ENCODE measurements at regions not wholly inside any gene's neighbourhood (a gene's known extent, or its start where the extent isn't known, plus 50 kb on each side); places are given as distances from the start of the nearest gene placed in this dataset.
"Not testable (repeated sequence)": the region's sequence is repeated elsewhere in the genome, so short reads cannot be mapped to it uniquely, and the experiment has no call there.

DNA sequence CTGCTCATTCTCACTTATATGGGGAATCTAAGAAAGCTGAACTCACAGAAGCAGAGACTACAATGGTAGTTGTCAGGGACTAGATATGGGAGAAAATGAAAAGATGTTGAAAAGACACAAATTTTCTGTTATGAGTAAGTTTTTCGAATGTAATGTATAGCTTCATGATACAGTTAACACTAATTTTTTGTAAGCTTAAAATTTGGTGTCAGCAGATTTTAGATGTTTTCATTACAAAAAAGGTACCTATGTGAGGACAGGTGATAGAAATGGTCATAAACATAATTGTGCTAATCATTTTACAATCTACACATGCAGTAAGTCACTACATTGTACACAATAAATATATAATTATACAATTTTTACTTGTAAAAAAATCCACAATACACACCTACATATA, 286.6 kb downstream of the ZNF33B start:
- no peak for DNase-seq

- not testable (repeated sequence) for DNase-seq
These were observed 301.6 kb downstream of the ZNF33B start for GRCh38 chr10:42336593-42337337.

GRCh38 chr10:42335653-42336296, 302.6 kb downstream of the ZNF33B start:
- DNase-seq = not testable (repeated sequence)

DNA sequence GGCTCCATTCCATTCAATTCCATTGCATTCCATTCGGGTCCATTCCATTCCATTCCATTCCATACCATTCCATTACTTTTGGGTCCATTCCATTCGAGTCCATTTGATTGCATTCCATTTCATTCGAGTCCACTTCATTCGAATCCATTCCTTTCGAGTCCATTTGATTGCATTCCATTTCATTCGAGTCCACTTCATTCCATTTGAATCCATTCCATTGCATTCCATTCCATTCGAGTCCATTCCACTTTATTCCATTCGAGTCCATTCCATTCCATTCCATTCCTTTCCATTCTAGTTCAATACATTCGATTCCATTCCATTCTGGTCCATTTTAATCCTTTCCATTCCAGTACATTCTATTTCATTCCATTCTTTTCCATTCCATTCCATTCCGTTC, 334.0 kb downstream of the ZNF33B start:
- DNase-seq = no peak

GRCh38 chr10:42281896-42282295, 356.5 kb downstream of the ZNF33B start:
- DNase-seq = not testable (repeated sequence)

DNA sequence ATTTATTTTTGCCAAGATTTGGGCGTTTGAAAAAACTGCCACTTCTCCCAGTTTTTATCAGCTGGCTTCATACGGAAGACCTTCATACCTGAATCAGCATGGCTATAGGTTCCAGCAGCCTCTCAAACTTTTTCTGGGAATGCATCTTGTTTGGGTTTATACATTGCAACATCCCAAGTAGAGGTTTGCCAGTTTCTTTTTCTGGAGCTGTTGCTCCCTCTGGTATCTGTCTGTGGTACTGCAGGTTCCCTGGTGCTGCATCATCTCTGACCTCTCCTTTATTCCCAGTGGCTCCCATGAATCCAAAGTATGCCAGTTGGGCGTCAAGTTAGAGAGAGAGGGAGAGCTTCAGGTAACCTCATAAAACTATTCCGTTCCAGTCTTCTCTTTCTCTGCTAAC, 368.6 kb downstream of the ZNF33B start:
- DNase-seq = not testable (repeated sequence)

DNA sequence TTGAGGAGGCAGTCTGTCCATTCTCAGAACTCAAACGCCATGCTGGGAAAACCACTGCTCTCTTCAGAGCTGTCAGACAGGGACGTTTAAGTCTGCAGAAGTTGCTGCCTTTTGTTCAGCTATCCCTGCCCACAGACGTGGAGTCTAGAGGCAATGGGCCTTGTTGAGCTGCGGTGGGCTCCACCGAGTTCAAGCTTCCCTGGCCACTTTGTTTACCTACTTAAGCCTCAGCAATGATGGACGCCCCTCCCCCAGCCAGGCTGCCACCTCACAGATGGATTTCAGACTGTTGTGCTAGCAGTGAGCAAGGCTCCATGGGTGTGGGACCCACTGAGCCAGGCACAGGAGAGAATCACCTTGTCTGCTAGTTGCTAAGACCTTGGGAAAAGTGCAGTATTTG, 375.1 kb downstream of the ZNF33B start:
- not testable (repeated sequence) for DNase-seq

DNA sequence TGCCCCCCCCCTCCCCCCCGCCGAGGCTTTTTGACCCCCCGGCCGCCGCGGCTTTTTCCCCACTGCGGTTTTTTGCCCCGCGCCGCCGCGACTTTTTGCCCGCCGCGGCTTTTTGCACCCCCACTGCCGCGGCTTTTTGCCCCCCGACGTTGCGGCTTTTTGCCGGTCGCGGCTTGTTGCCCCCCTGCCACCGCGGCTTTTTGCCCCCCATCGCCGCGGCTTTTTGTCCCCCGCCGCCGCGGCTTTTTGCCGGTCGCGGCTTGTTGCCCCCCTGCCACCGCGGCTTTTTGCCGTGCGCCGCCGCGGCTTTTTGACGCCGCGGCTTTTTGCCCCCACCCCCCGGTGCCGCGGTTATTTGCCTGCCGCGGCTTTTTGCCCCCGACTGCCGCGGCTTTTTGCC, 395.4 kb downstream of the ZNF33B start:
- DNase-seq = not testable (repeated sequence)

DNA sequence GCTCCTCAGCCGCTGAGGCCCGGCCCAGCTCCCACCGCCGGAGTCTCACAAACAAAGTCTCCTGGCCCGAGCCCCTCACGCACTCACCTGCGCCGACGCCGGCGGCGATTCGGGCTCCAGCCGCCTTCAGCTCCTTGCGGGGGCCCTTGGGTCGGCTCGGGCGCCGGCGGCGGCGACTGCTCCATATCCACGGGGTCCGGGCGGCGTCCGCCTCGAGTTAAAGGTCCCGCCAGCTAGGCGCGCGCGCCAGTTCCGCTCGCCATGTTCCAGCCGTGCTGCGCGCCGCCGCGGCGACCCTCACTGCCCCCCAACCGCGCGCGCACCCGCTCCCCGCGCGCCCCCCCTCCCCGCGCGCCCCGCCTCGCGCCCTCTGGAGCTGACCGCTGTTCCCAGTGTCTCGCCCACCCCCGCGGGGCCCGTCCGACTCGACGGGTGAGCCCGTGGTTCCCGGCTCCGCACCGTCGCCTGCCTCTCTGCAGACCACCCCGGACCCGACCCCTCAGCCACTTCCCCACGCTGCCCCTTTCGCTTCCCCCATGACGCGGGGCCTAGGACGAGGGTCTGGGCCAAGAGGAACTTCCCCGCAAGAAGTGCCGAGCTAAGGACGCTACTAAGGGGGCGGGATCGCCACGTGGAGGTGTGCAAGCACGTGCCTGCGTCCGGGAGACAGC, 396.1 kb downstream of the ZNF33B start:
- DNase-seq = no peak

DNA sequence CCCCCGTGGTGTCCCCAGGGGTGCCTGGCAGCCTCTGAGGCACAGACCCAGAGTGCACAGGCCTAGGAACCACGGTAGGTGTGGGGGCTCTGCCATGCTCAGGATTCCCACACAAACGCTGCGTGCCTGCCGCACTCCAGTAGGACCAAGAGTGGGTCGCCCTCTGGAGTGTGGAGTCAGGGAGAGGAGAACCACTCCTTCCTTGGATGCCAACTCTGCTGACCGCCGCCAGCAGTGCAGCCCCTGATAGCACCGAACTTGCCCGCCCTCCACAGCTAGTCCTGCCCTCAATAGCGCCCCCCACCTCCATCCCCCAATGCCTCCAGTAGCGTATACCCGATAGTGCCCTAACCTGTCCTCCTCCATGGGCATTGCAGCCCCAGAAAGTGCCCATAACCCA, 402.0 kb downstream of the ZNF33B start:
- DNase-seq = not testable (repeated sequence)

GRCh38 chr10:42235736-42236135, 402.6 kb downstream of the ZNF33B start:
- DNase-seq = not testable (repeated sequence)

DNA sequence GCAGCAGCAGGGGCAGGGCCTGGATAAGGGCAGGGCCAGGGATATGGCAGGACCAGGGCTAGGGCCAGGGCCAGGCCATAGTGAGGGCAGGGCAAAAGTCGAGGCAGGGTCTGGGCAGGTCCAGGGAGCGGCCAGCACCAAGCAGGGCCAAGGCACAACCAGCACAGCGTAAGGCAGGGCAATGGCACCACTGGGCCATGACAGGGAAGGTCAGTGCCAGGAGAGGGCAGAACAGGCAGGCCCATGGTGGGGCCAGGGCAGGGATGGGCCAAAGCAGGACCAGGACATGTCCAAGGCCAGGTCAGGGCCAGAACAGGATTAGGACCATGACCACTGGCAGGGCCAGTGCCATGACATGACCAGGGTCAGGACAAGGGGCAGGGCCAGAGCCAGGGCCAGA, 403.1 kb downstream of the ZNF33B start:
- not testable (repeated sequence) for DNase-seq

GRCh38 chr10:42234506-42234905, 403.9 kb downstream of the ZNF33B start:
- DNase-seq = not testable (repeated sequence)

DNA sequence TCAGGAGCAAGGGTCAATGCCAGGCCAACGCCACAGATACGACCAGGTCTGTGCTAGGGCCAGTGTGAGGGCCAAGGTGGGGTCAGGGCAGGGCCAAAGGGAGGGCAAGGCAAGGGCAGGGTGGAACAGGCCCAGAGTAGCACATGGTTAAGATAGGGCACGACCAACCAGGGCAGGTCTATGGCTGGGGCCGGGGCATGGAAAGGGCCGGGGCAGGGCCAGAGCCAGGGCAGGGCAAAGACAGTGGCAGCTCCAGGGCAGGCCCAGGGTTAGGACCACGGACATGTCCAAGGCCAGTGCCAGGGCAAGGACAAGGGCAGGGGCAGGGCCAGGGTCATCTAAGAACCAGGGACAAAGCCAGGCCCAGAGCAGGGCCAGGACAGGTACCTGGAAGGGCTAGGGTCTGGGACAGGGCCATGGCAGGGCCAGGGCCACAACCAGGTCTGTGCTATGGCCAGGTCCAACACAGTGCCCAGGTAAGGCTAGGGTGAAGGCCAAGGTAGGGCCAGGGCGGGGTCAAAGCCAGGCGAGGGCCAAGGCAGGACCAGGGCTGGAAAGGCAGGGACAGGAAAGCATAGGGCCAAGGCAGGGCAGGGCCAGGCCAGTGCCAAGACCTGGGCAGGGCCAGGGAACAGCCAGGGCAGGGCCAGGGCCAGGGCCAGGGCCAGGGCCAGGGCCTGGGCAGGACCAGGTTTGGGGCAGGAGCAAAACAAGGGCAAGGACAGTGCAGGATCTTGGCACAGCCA, 404.7 kb downstream of the ZNF33B start:
- not testable (repeated sequence) for DNase-seq

DNA sequence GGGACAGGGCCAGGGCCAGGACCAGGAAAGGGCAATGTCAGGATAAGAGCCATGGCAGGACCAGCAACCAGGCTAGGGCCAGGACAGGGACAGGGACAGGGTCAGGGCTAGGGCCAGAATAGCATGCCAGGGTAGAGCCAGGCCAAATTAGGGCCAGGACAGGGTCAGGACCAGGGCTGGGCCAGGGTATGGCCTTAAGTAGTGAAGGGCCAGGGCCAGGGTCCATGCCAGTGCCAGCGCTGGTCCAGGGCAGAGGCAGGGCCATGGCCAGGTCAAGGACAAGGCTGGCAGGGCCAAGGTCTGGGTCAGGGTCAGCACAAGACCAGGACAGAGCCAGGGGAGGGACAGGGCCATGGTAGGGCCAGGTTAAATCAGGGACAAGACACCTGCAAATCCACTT, 405.4 kb downstream of the ZNF33B start:
- not testable (repeated sequence) for DNase-seq

DNA sequence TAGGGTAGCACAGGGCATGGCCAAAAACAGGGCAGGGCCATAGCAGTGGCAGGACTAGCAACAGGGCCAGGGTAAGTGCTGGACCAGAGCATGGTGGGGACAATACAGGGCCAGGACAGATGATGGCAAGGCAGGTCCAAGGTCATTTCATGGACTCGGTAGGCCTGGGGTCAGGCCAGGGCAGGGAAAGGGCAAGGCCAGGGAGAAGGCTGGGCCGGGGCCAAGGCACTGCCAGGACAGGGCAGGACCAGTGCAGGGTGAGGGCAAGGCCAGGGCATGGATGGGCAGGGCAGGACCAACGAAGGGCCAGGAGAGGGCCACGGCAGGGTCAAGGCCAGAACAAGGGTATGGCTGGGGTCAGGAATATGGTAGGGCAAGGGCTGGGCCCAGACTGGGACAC, 407.6 kb downstream of the ZNF33B start:
- not testable (repeated sequence) for DNase-seq

GRCh38 chr10:42230115-42230514, 408.3 kb downstream of the ZNF33B start:
- DNase-seq = not testable (repeated sequence)

DNA sequence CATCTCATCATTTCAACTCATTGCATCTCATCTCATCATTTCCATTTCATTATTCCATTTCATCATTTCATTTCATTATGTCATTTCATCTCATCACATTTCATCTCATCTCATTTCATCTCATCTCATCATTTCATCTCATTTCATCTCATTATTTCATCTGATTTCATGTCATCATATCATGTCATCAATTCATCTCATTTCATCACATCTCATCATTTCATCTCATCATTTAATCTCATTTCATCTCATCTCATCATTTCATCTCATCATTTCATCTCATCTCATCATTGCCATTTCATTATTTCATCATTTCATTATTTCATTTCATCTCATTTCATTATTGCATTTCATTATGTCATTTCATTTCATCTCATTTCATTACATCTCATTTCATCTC, 410.5 kb downstream of the ZNF33B start:
- not testable (repeated sequence) for DNase-seq

DNA sequence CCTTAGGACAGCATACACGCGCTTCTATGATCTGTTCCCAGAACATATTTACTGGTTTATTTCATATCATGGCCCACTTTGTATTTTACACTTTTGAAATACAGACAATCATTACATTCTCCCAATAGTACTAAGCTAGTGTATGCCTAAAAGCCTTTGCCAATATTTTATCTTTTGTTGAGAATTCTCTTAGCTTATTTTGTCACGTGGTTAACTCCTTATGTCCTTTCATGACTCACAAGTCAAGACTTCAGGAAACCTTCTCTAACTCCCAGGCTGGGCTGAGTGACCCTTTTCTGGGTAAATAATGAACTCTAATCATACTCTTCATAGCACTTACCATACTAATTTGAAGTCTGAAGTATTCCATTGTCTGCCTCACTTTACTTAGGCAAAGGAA, 444.8 kb downstream of the ZNF33B start:
- DNase-seq = not testable (repeated sequence)

GRCh38 chr10:42192450-42192849, 445.9 kb downstream of the ZNF33B start:
- DNase-seq = peak; percentile 27

DNA sequence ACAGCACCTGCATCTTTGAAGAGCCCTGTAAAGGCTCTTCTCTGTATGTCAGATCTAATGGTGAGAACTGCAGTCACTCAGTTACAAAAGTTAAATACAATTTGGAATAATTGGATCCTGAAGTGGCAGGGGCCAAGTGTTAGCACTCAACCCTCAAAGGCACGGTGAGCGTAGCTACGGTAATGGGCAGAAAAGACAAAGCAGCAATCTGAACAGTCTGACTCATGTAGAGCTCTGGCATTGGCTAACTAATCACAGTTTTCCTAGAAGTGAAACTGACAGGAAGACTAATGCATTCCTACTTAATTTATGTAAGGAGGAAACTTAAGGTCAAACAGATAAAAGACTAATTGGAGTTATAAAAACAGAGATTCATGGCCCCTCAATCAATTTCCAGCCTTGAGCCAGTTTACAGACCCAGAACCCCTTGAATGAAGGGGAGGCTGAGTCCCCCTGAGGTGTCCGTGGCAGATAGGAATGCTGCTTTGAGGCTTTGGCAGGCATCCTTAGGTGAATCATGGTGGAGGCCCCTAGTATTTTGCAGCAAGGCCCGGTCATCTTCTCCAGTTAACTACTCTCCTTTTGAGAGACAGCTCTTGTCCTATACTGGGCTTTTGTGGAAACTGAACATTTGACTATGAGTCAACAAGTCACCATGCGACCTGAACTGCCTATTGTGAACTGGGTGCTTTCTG, 450.7 kb downstream of the ZNF33B start:
- DNase-seq = not testable (repeated sequence)
